ENCODE measurements at regions not wholly inside any gene's neighbourhood (a gene's known extent, or its start where the extent isn't known, plus 50 kb on each side); places are given as distances from the start of the nearest gene placed in this dataset.

DNA sequence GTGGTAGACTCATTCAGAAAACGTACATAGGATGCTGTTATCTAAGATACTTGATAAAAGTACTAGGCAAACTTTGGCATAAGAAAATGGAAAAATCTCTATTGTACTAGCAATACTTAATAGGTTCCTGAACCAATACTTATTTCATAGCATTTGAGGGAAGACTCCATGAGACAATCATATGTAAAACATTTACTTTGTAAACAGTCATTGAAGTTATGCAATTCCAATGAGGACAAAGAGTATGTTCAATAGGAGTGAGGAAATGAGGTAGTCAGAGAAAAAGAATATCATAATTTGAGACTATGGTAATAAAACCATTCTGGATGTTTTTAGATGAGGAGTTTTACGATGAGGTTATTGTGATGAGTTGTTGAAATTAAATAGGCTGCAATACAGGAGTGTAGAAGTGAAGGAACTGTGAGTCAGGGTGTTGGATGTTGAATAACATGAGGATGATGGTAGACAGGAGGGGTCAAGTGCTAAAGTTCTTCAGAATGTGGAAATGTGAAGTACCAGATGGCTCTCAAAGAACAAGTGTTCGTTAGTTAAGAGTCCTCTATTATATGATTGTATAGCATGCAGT, 397.9 kb downstream of the PPP3CA start:
- no peak for TF ChIP-seq CTCF (IDR thresholded peaks at IDR 0.05; ENCODE audit: low read depth, low read length)
- TF ChIP-seq EZH2phosphoT487 (IDR thresholded peaks at IDR 0.05; ENCODE audit: low read depth) = no peak
